IPS-18a (cell line): ENCODE measurements at regions not wholly inside any gene's neighbourhood (a gene's known extent, or its start where the extent isn't known, plus 50 kb on each side); places are given as distances from the start of the nearest gene placed in this dataset.

ENCODE experiments used
- H3K27ac ChIP-seq: one replicate; pipeline ENCODE4 v1.5.1; 2013; ENCODE audit warnings: low read length
- H3K27me3 ChIP-seq: one replicate; pipeline ENCODE4 v1.6.1; 2013; ENCODE audit warnings: mild to moderate bottlenecking, low read length; ENCODE audit not compliant: control insufficient read depth, insufficient read depth
- H3K36me3 ChIP-seq: one replicate; pipeline ENCODE4 v1.6.1; 2013; ENCODE audit warnings: low read depth, low read length; ENCODE audit not compliant: control insufficient read depth
- H3K4me1 ChIP-seq: one replicate; pipeline ENCODE4 v1.6.1; 2013; ENCODE audit warnings: low read depth, low read length; ENCODE audit not compliant: control insufficient read depth
- H3K4me3 ChIP-seq: one replicate; pipeline ENCODE4 v1.5.1; 2013; ENCODE audit warnings: low read length
- H3K9ac ChIP-seq: one replicate; pipeline ENCODE4 v1.6.1; 2013; ENCODE audit warnings: mild to moderate bottlenecking, low read length, moderate library complexity
- H3K9me3 ChIP-seq: one replicate; pipeline ENCODE4 v1.6.1; 2013; ENCODE audit warnings: low read depth, low read length; ENCODE audit not compliant: control insufficient read depth

GRCh38 chr15:69815793-69816192 is 281.9 kb downstream of the TLE3 start:
- H3K27ac ChIP-seq, result no peak overlapping the region
- H3K27me3 ChIP-seq, result no peaks in the 10 kb centered on the region
- H3K36me3 ChIP-seq, result no peaks in the 10 kb centered on the region
- peaks cover 7% of the 10 kb centered on the region for H3K4me1 ChIP-seq
- no peak overlapping the region for H3K9ac ChIP-seq
- H3K9me3 ChIP-seq, result no peaks in the 10 kb centered on the region
- H3K4me3 ChIP-seq, result no peak overlapping the region

- H3K4me1 ChIP-seq, result peaks cover 13% of the 10 kb centered on the region
- H3K36me3 ChIP-seq, result no peaks in the 10 kb centered on the region
- H3K27ac ChIP-seq, result no peak overlapping the region
- no peak overlapping the region for H3K9ac ChIP-seq
- H3K27me3 ChIP-seq, result no peaks in the 10 kb centered on the region
- H3K9me3 ChIP-seq, result no peaks in the 10 kb centered on the region
- H3K4me3 ChIP-seq, result no peak overlapping the region
Observed at GRCh38 chr15:69816522-69816921, 281.2 kb downstream of the TLE3 start.

DNA sequence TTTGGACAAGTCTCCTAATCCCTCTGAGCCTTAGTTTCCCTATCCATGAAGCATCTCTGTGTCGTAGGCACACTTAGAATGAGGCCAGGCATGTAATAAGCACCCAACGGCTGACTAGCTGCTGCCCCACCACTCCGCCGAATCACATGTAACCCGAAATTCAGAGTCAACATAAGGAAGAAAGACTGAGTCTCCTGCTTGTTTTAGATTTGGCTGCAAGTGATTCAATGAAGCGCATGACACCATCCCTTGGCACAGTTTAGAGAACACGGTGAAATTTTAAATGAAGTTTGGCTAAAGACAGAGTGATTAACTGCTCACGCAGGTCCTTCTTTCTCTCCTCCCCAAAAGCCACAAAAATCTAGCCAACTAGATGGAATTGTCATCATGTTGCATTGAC is 279.2 kb downstream of the TLE3 start:
- H3K27me3 ChIP-seq, result no peaks in the 10 kb centered on the region
- peaks cover 7% of the 10 kb centered on the region for H3K4me1 ChIP-seq
- no peak overlapping the region for H3K9ac ChIP-seq
- H3K9me3 ChIP-seq, result no peaks in the 10 kb centered on the region
- H3K36me3 ChIP-seq, result no peaks in the 10 kb centered on the region
- H3K4me3 ChIP-seq, result no peak overlapping the region
- H3K27ac ChIP-seq, result no peak overlapping the region

DNA sequence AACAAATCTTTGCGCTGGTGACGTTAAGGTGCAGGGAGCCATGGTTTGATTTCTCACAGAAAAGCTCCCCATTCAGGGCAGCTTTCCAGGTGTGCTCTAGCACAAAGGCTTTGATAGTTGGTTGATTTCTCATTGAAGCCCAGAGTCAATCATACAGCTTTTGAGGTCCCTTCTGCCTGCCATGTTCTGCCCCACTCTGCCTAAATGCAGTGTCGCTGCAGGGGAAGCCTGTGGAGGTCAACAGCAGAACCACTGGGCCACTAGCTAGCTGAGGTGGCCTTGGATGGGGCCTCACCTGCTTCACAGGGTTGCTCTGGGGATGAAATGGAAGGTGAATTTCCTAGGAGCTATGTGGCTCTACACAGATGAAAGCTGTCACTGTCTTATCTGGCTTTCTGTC is 278.3 kb downstream of the TLE3 start:
- Histone ChIP-seq H3K36me3 (no peaks in the 10 kb centered on the region), H3K9me3 (no peaks in the 10 kb centered on the region), H3K9ac (no peak overlapping the region), H3K27ac (no peak overlapping the region), H3K4me1 (peaks cover 6% of the 10 kb centered on the region), H3K27me3 (no peaks in the 10 kb centered on the region), H3K4me3 (no peak overlapping the region)

GRCh38 chr15:69820819-69821218 is 276.9 kb downstream of the TLE3 start:
- H3K27ac ChIP-seq, result no peak overlapping the region
- peaks cover 9% of the 10 kb centered on the region for H3K4me1 ChIP-seq
- H3K36me3 ChIP-seq, result no peaks in the 10 kb centered on the region
- no peaks in the 10 kb centered on the region for H3K27me3 ChIP-seq
- no peak overlapping the region for H3K9ac ChIP-seq
- H3K4me3 ChIP-seq, result no peak overlapping the region
- no peaks in the 10 kb centered on the region for H3K9me3 ChIP-seq

GRCh38 chr15:69823223-69823907 is 274.4 kb downstream of the TLE3 start:
- no peaks in the 10 kb centered on the region for H3K9me3 ChIP-seq
- no peaks in the 10 kb centered on the region for H3K36me3 ChIP-seq
- no peak overlapping the region for H3K27ac ChIP-seq

DNA sequence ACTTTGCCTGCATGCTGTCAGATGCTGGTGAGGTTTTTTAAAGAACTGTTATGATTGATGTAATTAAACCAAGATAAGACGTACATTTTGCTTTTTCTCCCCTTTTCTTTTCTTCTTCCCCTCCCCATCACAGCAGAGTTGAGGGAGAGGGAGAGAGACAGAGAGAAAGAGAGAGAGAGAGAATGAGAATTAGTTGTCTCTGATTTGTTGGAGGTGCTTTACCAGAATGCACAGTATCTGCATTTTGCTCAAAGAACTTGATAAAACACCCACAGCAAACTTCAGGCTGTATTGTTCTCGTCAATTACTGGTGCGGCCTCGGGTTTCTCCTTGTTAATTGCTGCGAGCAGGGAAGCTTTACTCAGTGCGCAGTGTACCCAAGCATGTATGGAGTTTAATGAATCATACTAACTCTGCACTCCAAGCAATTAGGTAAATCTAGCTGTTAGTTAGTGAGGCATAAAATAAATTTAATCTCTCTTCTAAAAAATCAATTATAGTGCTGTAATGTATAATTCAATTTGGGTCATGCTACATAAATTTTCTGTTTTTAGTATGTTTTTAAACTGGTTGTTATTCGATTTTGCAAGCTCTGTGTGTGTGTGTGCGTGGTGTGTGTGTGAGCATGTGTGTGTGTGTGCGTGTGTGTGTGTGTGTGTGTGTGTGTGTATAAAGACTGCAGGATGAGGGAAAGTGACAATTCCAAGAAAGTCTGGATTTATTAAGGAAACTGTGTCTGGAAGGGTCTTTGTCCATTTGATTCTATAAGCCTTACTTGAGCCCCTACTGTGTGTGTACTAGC is 273.4 kb downstream of the TLE3 start:
- H3K4me3 ChIP-seq, result no peak overlapping the region
- no peaks in the 10 kb centered on the region for H3K27me3 ChIP-seq
- H3K9ac ChIP-seq, result no peak overlapping the region
- H3K9me3 ChIP-seq, result no peaks in the 10 kb centered on the region
- peaks cover 19% of the 10 kb centered on the region for H3K4me1 ChIP-seq
- no peak overlapping the region for H3K27ac ChIP-seq
- H3K36me3 ChIP-seq, result no peaks in the 10 kb centered on the region

More at GRCh38 chr15:69823223-69823907, 274.4 kb downstream of the TLE3 start:
- Histone ChIP-seq H3K4me1 (peaks cover 19% of the 10 kb centered on the region), H3K27me3 (no peaks in the 10 kb centered on the region), H3K4me3 (no peak overlapping the region), H3K9ac (no peak overlapping the region)

DNA sequence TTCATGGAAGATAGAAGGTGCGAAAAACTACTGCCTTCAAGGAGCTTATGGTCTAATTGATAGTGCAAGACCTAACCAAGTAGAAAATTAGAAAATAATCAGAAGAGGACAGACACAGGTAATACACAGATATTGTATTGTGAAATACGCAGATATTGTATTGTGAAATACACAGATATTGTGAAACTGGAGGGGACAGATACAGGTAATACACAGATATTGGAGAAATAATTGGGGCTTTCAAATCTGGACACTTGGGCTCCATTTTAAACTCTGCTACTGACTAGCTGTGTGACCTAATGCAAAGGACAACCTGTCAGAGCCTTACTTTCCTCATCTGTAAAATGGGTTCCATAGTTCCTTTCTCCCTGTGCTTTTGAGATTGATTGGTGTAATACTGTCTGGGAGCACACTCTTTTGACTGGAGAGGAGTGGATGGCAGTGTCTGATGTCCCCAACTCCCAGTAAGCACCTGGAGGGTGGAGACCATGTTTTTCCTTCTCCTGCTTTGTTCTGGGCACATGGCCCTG is 272.8 kb downstream of the TLE3 start:
- H3K9me3 ChIP-seq, result no peaks in the 10 kb centered on the region
- no peak overlapping the region for H3K27ac ChIP-seq
- H3K27me3 ChIP-seq, result no peaks in the 10 kb centered on the region

GRCh38 chr15:69825941-69826818 is 271.5 kb downstream of the TLE3 start:
- no peak overlapping the region for H3K27ac ChIP-seq
- H3K9me3 ChIP-seq, result no peaks in the 10 kb centered on the region
- no peaks in the 10 kb centered on the region for H3K36me3 ChIP-seq
- no peaks in the 10 kb centered on the region for H3K27me3 ChIP-seq
- H3K4me1 ChIP-seq, result peaks cover 15% of the 10 kb centered on the region
- H3K9ac ChIP-seq, result no peak overlapping the region
- no peak overlapping the region for H3K4me3 ChIP-seq

More for the DNA sequence above, 272.8 kb downstream of the TLE3 start:
- Histone ChIP-seq H3K36me3 (no peaks in the 10 kb centered on the region), H3K4me1 (peaks cover 19% of the 10 kb centered on the region), H3K9ac (no peak overlapping the region), H3K4me3 (no peak overlapping the region)

- Histone ChIP-seq H3K4me3 (no peak overlapping the region), H3K27me3 (no peaks in the 10 kb centered on the region), H3K36me3 (no peaks in the 10 kb centered on the region), H3K9me3 (no peaks in the 10 kb centered on the region), H3K4me1 (peaks cover 13% of the 10 kb centered on the region), H3K9ac (no peak overlapping the region), H3K27ac (no peak overlapping the region)
Observed at GRCh38 chr15:69826819-69827175, 270.9 kb downstream of the TLE3 start.

GRCh38 chr15:69827751-69828150 is 270.0 kb downstream of the TLE3 start:
- no peaks in the 10 kb centered on the region for H3K9me3 ChIP-seq
- no peak overlapping the region for H3K27ac ChIP-seq
- no peaks in the 10 kb centered on the region for H3K36me3 ChIP-seq
- no peak overlapping the region for H3K9ac ChIP-seq
- H3K4me3 ChIP-seq, result no peak overlapping the region
- H3K4me1 ChIP-seq, result peaks cover 13% of the 10 kb centered on the region
- H3K27me3 ChIP-seq, result no peaks in the 10 kb centered on the region
